GM21619 (cell line): ENCODE measurements at regions not wholly inside any gene's neighbourhood (a gene's known extent, or its start where the extent isn't known, plus 50 kb on each side); places are given as distances from the start of the nearest gene placed in this dataset.

ENCODE experiments used
- ATAC-seq: cut with Tn5 transposase; IDR thresholded peaks from one replicate; pipeline ENCODE4 v1.9.1; 2021; ENCODE audit not compliant: unreplicated experiment

GRCh38 chr18:10032331-10033015 is 118.7 kb downstream of the VAPA start:
- ATAC-seq = no peak

- no peak for ATAC-seq
Observed at GRCh38 chr18:10033016-10033399, 119.2 kb downstream of the VAPA start.

GRCh38 chr18:10035281-10035991 is 121.6 kb downstream of the VAPA start:
- no peak for ATAC-seq

GRCh38 chr18:10036479-10036878 is 122.7 kb downstream of the VAPA start:
- no peak for ATAC-seq

DNA sequence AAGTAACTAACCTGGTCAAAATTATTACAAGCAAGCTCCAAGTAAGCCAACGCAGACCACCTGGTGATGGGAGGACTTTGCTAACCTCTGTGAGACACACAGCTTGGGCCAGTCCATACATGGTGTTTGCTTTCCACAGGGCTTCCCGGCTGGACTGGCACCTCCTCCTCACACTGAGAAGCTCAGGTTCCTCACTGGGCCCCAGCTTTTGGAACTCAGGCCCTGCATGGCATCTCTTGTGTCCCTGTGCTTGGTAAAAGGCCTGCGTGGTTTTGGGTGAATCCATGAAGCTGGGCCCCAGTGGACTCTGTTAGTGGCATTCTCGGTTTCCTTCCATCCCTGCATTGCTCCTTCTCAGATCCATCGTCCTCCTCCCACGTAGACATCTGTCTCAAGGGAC is 123.4 kb downstream of the VAPA start:
- ATAC-seq = no peak

GRCh38 chr18:10038268-10038667 is 124.5 kb downstream of the VAPA start:
- no peak for ATAC-seq

GRCh38 chr18:10040287-10041011 is 126.6 kb downstream of the VAPA start:
- ATAC-seq = no peak

- no peak for ATAC-seq
Observed at GRCh38 chr18:10041180-10041579, 127.4 kb downstream of the VAPA start.

DNA sequence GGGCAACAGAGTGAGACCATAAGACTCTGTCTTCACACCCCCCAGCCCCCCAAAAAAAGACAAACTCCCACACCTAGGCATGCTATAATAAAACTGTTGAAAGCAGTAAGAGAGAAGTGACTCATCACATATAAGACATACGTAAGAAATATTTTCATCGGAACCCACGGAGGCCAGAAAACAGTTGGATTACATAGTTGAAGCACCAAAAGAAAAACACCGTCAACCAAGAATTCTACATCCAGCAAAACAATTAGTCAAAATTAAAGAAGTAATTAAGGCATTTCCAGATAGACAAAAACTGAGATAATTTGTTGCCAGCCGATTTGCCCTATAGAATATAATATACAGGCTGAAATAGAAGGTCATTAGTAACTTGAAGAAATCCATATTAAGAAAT is 128.7 kb downstream of the VAPA start:
- ATAC-seq = no peak

- no peak for ATAC-seq
Observed at GRCh38 chr18:10044054-10044453, 130.2 kb downstream of the VAPA start.

DNA sequence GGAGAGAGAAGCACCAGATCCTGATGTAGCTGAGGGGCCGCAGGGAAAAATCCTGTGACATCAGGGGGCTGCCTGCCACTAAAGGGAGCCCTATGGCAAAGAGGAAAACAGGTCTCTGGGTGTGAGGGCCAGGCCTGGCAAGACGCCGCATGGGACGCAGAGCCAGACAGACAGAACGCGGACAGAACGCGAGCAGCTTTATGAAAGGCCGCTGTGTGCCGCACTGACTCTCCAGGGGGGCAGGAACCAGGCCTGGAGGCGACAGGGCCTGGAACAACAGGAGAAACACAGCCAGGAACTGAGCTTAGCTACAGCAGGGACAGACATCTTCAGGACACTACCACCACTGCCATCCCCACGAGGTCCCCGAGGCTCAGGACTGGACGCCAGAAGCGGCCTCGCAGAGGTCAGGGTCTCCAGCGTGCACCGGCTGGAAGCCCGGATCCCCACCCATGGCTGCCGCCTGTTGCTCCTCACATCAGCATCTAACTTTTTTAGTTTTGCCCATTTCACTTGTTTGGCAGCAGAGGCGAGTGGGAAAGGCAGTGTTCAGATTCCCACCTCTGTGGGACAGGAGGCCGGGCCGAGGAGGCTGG is 131.6 kb downstream of the VAPA start:
- ATAC-seq = no peak

- ATAC-seq = no peak
Observed at GRCh38 chr18:10046178-10046807, 132.5 kb downstream of the VAPA start.

DNA sequence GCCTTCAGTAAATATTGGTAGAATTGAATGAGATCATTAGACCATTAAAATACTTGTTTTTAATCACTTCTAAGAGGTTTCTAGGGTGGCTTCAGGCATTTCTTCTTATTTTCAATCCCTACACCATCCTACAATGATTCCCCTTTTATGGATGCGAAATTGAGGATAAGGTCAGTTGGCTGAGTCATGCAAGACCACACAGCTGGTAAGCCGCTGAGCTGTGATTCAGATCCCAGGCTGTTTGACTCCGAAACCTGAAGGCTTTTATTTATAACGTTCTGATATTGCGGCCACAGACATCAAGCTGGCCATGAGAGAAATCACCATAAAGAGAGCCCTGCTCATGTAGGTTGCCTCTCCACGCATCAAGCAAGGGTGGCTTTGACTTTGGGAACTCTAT is 133.4 kb downstream of the VAPA start:
- no peak for ATAC-seq

GRCh38 chr18:10049747-10050146 is 135.9 kb downstream of the VAPA start:
- no peak for ATAC-seq

- ATAC-seq = no peak
Observed at GRCh38 chr18:10050956-10051355, 137.1 kb downstream of the VAPA start.

DNA sequence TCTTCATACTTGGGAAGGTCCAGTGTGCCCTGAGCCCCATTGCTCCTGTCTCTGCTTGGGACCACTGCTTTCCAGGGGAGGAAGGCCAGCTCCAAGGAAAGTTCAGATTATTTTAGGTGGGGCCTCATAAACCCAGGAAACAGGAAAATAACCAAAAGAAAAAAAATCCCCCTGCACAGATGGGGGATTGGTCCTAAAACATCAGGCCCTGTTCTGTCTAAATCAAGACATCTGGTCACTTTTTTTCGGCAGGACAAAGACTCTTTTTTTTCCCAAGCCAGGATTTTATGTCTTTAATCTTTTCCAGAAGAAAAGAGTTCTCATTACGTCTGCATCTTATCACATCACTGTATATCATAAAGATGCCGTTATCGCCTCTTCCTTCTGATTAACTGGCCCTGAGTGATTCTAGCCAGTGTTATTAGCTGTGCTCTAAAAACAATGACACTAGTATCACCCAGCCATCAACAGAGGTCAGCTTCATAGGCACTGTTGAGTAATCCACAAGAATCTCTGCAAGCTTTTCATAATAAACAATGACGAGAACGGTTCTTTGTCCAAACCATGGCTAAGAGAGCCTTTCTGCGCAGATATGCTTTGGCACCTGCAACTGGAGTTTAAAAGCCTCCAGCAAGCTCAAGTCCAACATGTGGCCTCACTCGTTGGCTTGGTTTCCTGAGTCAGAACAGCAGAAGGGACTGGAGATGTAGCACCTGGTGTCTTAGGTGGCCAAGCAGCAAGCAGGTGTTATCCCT is 138.2 kb downstream of the VAPA start:
- ATAC-seq = no peak

- no peak for ATAC-seq
Observed at GRCh38 chr18:10052871-10053270, 139.1 kb downstream of the VAPA start.

- no peak for ATAC-seq
Observed at GRCh38 chr18:10053861-10054260, 140.0 kb downstream of the VAPA start.

DNA sequence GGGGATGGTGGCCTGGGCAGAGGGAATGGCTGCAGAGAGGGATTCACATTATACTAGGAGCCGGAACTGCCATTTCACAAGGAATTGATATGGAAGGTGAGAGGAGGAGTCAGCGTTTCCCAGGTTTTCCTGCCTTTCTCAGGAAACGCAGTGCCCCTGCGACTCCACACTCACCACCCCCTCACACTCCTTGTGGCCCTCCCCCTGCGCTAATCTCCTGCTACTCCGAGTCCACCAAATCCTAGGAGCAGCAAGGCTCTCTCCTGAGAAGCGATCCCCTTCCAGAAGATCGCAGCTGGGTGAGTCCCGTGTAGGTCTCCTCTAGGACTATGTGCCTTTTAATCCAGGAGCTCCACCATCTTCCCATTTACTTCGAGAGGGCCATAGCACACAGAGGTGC is 140.6 kb downstream of the VAPA start:
- ATAC-seq = no peak

DNA sequence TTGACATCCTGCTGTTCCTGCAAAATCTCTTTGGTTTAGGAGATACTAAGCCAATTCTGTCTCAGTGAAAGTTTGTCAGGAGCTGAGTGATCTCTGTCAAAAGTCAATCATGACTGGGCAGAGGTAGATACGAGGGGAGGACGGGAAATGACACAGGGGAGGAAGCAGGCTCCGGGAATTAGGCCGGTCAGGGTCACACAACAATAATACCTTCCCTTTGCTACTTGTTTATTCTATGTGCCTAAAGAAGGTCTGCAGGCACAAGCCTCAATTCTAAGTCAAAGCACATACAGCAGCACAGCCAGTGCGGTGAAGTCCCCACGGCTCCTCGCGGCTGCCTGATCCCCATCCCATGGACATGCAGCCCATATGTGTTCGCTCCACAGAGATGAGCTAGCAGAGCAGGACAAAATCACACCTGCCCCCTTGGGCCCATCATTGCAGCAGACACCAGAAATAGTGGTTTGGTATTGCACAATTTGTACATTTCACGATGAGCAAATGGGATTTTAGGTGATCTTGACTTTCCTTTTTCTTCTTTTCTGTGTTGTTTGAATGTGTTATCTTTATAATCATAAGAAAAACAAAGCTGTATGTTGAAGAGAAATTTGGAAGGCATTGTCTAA is 141.4 kb downstream of the VAPA start:
- no peak for ATAC-seq
